Testis (tissue), 2 donors: ENCODE measurements at regions not wholly inside any gene's neighbourhood (a gene's known extent, or its start where the extent isn't known, plus 50 kb on each side); places are given as distances from the start of the nearest gene placed in this dataset.

Experiments
- DNase-seq: peaks from one replicate; pipeline ENCODE4 v3.0.0-alpha.2; 2019
- H3K27ac ChIP-seq, 2 donors: fragments of 200-600 bp; sonication (generic); one replicate each; pipeline ENCODE4 v1.5.1; 2019
- H3K27me3 ChIP-seq: fragments of 200-600 bp; sonication (generic); one replicate; pipeline ENCODE4 v1.5.1; 2019
- H3K36me3 ChIP-seq: fragments of 200-600 bp; sonication (generic); one replicate; pipeline ENCODE4 v1.5.1; 2017; ENCODE audit warnings: low read depth; ENCODE audit errors: missing control alignments
- H3K4me1 ChIP-seq: fragments of 200-600 bp; sonication (generic); one replicate; pipeline ENCODE4 v1.5.1; 2019
- H3K4me3 ChIP-seq, 2 donors: fragments of 200-600 bp; sonication (generic); one replicate each; pipeline ENCODE4 v1.5.1; 2017 to 2019
- H3K9me3 ChIP-seq: fragments of 200-600 bp; sonication (generic); one replicate; pipeline ENCODE4 v1.5.1; 2017
- POLR2A ChIP-seq: fragments of 450-650 bp; IDR thresholded peaks from one replicate; pipeline ENCODE4 v1.6.1; 2017; ENCODE audit warnings: antibody characterized with exemption, mild to moderate bottlenecking, moderate library complexity
- WGBS, 2 donors: methylation state at CpG; one replicate each; pipeline ENCODE4 v1.1.5; 2018; 5-methylcytosine and 5-hydroxymethylcytosine counted together
- intact Hi-C: fragments of 100-400 bp; cut with DNase I; formaldehyde crosslinking; loops from one replicate; pipeline ENCODE4 v1.15.1; 2023; ENCODE audit warnings: low total_unique reads
- TF ChIP-seq, protein P1 (sequence below), 3 experiments: fragments of 450-650 bp in 2 of 3; fragments of 200-600 bp in 1 of 3; sonication (generic) in 1 of 3; IDR thresholded peaks; one replicate each; pipeline ENCODE4 v1.5.1; 2016 to 2019; ENCODE audit warnings: antibody characterized with exemption in 3 of 3, mild to moderate bottlenecking in 2 of 3, moderate library complexity in 1 of 3

DNA sequence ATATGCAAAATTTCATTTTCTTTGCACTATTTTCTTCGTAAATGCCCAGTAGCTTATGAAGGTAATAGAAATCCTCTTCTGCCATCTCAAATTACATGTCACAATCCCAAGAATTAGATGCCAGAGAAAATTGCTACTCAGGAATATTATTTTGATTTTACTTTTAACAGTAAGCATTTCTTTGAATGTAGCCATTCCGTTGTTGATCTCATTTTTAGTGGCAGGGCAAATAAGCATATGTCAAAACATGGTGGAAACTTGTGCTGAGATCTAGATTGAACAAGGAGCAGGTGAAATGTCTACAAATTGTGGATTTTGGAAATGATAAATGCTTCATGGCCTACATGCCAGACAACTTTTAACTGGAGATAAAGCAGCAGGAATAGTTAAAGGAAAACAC is 291.8 kb downstream of the SDHAF3 start:
- no peaks in the 10 kb centered on the region for H3K36me3 ChIP-seq
- no peak for DNase-seq
- TF ChIP-seq, protein P1, sequence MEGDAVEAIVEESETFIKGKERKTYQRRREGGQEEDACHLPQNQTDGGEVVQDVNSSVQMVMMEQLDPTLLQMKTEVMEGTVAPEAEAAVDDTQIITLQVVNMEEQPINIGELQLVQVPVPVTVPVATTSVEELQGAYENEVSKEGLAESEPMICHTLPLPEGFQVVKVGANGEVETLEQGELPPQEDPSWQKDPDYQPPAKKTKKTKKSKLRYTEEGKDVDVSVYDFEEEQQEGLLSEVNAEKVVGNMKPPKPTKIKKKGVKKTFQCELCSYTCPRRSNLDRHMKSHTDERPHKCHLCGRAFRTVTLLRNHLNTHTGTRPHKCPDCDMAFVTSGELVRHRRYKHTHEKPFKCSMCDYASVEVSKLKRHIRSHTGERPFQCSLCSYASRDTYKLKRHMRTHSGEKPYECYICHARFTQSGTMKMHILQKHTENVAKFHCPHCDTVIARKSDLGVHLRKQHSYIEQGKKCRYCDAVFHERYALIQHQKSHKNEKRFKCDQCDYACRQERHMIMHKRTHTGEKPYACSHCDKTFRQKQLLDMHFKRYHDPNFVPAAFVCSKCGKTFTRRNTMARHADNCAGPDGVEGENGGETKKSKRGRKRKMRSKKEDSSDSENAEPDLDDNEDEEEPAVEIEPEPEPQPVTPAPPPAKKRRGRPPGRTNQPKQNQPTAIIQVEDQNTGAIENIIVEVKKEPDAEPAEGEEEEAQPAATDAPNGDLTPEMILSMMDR (IDR thresholded peaks at IDR 0.05): no peak
- no peak for TF ChIP-seq POLR2A
- WGBS, 2 donors: 85 to 86% methylated on average over 2 of the region's 2 CpGs
- H3K9me3 ChIP-seq: no peaks in the 10 kb centered on the region
- intact Hi-C loops: no loop called here
- no peaks in the 10 kb centered on the region for H3K27me3 ChIP-seq
- no peak overlapping the region for H3K27ac ChIP-seq
- H3K4me3 ChIP-seq: no peak overlapping the region
- H3K4me1 ChIP-seq: peaks cover 5% of the 10 kb centered on the region

DNA sequence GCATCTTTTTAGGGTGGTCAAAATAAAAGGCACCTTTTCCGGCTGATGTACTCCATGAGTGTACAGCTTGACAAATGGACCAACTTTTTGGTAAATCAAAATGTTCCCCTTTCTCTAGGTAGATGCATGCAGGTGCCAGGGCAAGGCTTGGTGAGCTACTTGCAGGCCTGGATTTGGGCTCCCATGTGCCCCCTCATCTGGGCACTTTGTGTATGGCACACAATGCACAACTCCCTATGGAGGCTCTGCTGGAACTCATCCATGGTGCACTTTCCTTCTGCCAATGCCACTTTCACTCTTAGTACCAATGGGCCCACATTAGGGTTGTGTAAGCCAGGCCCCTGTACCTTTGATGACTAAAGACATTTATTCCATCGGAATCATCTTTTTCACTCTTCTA is 300.8 kb downstream of the SDHAF3 start:
- Histone ChIP-seq H3K27ac (no peak overlapping the region), H3K36me3 (no peaks in the 10 kb centered on the region), H3K9me3 (no peaks in the 10 kb centered on the region), H3K27me3 (no peaks in the 10 kb centered on the region), H3K4me3 (no peak overlapping the region), H3K4me1 (no peaks in the 10 kb centered on the region)
- TF ChIP-seq, protein P1 (IDR thresholded peaks at IDR 0.05): peak in 1 of 3 experiments; percentile 20
- TF ChIP-seq POLR2A: no peak
- peak; percentile 33 for DNase-seq
- WGBS, 2 donors: 85 to 95% methylated on average over 2 of the region's 2 CpGs
- intact Hi-C loops: no loop called here

DNA sequence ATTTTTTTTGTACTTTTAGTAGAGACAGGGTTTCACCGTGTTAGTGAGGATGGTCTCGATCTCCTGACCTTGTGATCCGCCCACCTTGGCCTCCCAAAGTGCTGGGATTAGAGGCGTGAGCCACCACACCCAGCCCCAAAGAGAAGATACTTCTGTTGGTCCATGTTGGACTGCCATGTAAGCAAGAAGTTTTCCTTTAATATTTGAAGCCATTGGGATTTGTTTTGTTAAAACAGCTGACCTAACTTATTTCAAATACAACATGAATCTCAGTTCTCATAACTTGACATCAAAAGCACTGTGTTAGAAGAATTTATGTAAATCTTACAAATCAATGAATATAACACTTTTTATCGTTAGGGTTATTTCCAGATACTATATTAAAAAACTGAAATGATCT is 302.4 kb downstream of the SDHAF3 start:
- no peaks in the 10 kb centered on the region for H3K9me3 ChIP-seq
- intact Hi-C loops: no loop called here

DNA sequence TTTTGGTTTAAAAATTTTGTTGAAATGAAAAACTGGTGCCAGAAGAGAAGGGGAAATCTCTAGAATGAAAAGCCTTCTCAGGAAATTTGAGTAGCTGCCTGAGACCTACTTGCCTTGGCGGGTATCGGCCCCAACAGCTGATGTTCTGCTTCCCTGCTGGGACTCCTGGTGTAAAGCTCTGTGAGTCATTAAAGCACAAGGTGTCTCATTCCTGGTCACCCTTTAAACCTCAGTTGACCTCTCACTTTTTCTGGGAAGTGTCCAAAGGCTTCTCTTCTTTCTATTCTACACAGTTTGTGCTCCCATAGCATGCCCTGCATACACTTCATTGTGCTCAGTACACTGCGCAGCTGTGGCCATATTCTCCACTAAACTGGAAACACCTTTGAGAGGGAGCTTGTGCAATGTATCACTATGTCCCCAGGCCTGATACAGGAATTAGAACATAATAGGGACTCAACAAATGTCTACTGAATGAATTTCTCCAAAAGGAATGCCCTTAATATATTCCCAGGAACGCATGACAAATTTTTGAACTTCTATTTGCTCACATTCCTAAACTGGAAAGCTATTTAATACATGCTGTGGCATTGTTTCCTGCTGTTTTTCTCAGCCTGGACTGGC is 303.9 kb downstream of the SDHAF3 start:
- intact Hi-C loops: no loop called here
- 88 to 90% methylated on average over 4 of the region's 4 CpGs for WGBS, 2 donors
- Histone ChIP-seq H3K4me1 (no peaks in the 10 kb centered on the region), H3K27me3 (no peaks in the 10 kb centered on the region), H3K4me3 (no peak overlapping the region), H3K9me3 (no peaks in the 10 kb centered on the region), H3K27ac (no peak overlapping the region), H3K36me3 (no peaks in the 10 kb centered on the region)
- no peak for DNase-seq
- TF ChIP-seq, protein P1 (IDR thresholded peaks at IDR 0.05): no peak
- TF ChIP-seq POLR2A: no peak

More for the DNA sequence above, 302.4 kb downstream of the SDHAF3 start:
- no peak for TF ChIP-seq POLR2A
- TF ChIP-seq, protein P1 (IDR thresholded peaks at IDR 0.05): no peak
- 86 to 94% methylated on average over 4 to 5 of the region's 5 CpGs for WGBS, 2 donors
- Histone ChIP-seq H3K4me1 (no peaks in the 10 kb centered on the region), H3K4me3 (no peak overlapping the region), H3K27ac (no peak overlapping the region), H3K27me3 (no peaks in the 10 kb centered on the region), H3K36me3 (no peaks in the 10 kb centered on the region)
- DNase-seq: no peak

DNA sequence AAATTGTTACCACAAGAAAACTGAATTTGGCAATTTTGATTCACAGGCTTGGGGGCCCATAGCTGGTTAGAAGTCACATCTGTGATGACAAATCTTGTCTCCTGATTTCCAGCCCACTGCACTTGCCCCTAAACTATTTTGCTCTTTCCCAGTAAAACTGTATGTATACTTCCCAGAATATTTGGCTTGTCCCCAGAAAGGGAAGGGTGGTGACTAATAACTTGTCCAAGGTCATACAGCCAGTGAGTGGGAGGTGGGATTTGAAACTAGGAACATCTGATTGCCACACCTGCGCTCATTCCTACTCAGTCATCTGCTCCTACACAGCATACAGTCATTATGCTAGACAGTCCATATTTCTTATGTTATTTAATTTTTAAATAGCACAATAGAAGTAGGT is 304.5 kb downstream of the SDHAF3 start:
- H3K4me1 ChIP-seq: no peaks in the 10 kb centered on the region
- intact Hi-C loops: no loop called here
- H3K9me3 ChIP-seq: no peaks in the 10 kb centered on the region
- 57 to 71% methylated on average over 1 of the region's 1 CpG for WGBS, 2 donors
- H3K36me3 ChIP-seq: no peaks in the 10 kb centered on the region
- H3K27me3 ChIP-seq: no peaks in the 10 kb centered on the region
- TF ChIP-seq, protein P1 (IDR thresholded peaks at IDR 0.05): no peak
- H3K4me3 ChIP-seq: no peak overlapping the region
- no peak overlapping the region for H3K27ac ChIP-seq
- no peak for DNase-seq
